ENCODE measurements at regions not wholly inside any gene's neighbourhood (a gene's known extent, or its start where the extent isn't known, plus 50 kb on each side); places are given as distances from the start of the nearest gene placed in this dataset.

DNA sequence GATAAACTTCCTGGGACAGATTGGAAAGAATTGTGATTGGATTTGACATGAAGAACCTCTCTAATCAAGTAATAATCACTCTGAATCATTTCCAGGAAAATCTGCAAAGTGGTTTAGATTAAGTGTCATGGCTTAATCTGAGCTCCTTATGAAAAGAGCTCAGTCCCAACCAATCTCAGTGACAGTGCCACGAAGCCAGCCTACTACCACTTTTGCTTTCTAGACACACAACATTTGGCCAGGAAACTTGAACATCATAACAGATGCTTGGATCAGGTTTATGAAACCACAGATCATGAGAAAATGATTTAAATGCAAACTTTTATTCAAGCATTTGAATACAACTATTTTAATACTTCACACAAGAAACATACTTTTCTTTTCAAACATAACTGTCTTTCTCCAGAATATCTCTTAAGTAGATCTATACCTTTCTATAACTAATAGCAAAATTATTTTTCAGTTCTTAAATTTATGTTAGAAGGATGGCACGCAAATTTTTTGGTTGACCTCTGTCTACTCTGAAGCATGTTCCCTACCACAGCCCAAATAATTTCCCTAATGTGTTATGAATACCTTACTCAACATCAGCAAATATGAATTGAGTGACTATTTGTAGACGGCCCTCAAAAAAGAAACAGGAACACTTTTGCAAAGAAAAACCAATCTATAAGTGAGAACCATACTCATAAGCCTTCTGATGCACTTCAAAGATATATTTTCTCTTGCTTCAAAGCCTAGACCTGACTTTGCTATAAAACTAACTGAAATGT is 495.0 kb upstream of the ZNF385D start:
- TF ChIP-seq EZH2 (IDR thresholded peaks at IDR 0.05; ENCODE audit: low read length, unreplicated experiment): no peak
- TF ChIP-seq EZH2phosphoT487 (IDR thresholded peaks at IDR 0.05; ENCODE audit: borderline replicate concordance, low read length): no peak
